Fibroblast of lung (primary cell): ENCODE measurements at regions not wholly inside any gene's neighbourhood (a gene's known extent, or its start where the extent isn't known, plus 50 kb on each side); places are given as distances from the start of the nearest gene placed in this dataset.

Experiments
- CTCF ChIP-seq, 2 donors: IDR thresholded peaks in 1 of 2; conservative IDR thresholded peaks in 1 of 2; 1 replicate in 1 of 2; 2 replicates in 1 of 2; pipeline ENCODE4 v1.5.1; 2011 to 2012; ENCODE audit warnings: low read length in 2 of 2, control low read depth in 1 of 2, inconsistent platforms in 1 of 2, low read depth in 1 of 2, mild to moderate bottlenecking in 1 of 2
- EZH2 ChIP-seq: IDR thresholded peaks from 2 replicates; pipeline ENCODE4 v1.5.1; 2012; ENCODE audit warnings: low read length, control low read depth, mild to moderate bottlenecking; ENCODE audit errors: missing control alignments

- no peak for TF ChIP-seq CTCF (conservative IDR thresholded peaks at IDR 0.05 in 1 of 2, IDR thresholded peaks at IDR 0.05 in 1 of 2; ENCODE audit: low read depth in 1 of 2, low read length in 2 of 2)
- no peak for TF ChIP-seq EZH2
These were observed 541.7 kb downstream of the METTL15 start for GRCh38 chr11:28649922-28650321.
